ENCODE measurements at regions not wholly inside any gene's neighbourhood (a gene's known extent, or its start where the extent isn't known, plus 50 kb on each side); places are given as distances from the start of the nearest gene placed in this dataset.

DNA sequence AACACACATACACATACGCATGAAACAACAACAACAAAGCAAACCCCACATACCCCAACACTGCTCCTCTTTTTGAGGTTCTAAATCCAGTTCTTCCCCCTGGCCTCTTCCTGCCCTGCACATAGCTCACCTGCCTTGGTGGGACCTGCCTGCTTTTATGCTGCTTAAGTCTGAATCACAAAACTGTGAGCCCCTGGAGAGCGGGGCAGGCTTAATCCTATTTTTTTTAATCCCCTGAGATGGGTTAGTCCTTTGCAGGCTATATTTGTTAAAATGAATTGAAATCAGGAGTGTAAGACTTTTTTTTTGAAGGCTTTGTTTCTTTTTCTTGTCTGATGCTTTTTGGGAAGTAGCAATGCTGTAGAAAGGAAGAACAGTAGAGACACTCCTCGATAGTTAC lies 84.6 kb upstream of the MAX start:
- DNase-seq (ENCODE audit: low read depth in 2 of 2): no peak

DNA sequence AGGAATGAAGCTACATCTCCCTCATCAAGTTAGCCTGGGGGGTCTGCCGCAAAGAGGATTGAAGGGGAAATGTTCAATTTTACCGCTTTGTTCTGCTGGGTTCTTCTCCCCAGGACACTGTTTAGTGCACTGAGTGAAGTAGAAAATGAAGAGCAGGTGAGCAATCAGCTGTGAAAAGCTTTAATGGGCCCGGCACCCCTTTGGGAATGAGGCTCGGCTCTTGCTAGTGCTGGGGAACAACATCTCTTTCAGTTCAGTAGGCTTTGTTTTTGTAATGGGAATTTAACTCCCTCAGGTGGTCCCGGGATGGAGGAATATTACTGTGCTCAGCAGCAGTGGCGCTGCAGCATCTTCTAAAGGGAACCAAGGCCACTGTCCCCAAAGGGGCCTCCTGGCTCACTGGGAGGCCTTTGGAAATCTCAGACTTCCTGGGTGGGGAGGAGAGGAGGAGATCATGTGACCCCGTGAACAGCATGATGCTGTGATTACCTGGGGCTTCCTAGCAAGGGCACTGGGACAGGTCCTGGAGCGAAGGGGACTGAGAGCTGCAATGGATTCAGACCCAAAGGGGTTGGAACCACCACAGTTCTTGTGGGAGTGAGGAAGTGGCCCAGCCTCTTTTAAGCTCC lies 85.2 kb upstream of the MAX start:
- no peak for DNase-seq (ENCODE audit: low read depth in 2 of 2)

DNA sequence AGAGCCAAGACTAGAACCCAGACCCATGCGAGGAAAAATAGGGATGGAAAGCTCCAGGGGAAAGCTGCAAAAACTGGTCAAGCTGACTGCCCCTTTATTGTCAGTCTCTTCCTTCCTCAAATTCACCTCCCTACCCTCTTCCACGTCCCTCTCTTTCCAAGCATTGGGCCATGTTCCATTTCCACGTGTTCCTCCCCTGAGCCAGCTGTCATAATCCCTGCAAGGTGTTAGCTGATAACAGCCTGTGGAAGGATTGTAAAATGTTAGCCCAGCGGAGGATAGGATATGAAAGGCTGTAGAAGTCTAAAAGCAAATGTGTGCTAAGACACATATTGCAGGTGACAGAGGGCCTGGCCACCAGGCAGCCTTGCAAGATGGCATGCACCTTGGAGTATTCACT lies 88.0 kb upstream of the MAX start:
- DNase-seq (ENCODE audit: low read depth in 2 of 2): no peak

DNA sequence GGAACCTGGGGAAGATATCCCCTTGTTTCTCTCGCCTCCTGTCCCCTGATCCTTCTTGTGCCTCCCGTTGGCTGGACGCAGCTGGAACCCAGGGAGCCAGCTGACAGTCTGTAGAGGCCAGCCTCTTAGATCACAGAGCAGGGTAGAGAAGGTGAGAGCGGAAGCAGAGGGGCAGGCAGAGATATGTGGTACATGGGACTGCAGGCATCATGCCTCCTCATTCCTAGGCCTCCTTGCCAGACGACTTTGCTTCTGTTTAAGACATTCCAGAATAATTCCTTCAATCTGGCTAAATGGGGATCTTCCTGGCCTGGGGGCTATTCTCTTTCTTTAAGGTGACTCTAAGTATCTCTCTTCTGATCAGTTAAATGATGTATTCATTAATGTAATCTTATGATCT lies 89.4 kb upstream of the MAX start:
- no peak for DNase-seq (ENCODE audit: low read depth in 2 of 2)

DNA sequence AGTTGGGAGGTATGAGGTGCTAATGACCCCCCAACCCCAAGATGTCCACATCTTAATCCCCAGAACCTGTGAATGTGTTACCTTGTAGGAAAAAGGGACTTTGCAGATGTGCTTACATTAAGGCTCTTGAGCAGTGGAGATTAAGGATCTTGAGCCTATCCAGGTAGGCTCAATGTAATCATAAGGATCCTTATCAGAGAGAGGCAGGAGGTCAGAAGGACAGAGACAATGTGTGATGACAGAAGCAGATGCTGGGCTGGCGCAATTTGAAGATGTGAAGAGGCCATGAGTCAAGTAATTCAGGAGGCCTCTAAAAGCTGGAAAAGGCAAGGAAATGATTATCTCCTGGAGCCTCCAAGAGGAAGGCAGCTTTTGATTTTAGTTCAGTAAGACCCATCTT lies 90.4 kb upstream of the MAX start:
- DNase-seq (ENCODE audit: low read depth in 2 of 2): no peak

DNA sequence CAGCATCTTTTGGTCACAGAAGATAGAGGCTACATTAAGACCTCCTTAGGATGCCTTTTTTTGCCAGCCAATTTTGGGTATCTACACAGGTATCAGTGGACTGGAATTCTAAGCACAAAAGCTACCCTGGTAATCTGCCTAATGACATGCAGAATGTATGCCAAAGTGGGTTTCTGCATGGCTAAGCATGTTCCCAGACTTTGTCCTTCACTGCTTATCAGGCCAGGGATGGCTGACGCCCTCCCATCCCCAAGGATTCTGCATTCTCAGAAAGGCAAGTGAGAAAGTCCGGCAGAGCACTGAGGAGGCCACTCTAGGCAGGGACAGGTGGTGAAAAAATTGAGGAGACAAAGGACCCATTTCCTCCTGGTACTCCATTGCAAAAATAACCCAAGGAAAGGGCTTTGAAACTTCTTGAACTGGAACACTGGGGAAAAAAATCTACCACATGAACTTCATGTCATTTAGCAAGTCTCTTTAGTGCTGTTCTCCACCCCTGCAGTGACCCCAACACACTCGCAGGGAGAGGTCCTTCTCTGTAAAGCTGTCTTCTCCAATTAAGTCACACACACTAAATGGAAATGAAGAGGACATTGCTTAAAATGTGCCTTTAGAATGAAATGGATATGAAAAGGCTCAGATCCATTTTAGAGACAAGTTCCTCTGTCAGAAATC lies 91.7 kb upstream of the MAX start:
- DNase-seq (ENCODE audit: low read depth in 2 of 2): no peak

DNA sequence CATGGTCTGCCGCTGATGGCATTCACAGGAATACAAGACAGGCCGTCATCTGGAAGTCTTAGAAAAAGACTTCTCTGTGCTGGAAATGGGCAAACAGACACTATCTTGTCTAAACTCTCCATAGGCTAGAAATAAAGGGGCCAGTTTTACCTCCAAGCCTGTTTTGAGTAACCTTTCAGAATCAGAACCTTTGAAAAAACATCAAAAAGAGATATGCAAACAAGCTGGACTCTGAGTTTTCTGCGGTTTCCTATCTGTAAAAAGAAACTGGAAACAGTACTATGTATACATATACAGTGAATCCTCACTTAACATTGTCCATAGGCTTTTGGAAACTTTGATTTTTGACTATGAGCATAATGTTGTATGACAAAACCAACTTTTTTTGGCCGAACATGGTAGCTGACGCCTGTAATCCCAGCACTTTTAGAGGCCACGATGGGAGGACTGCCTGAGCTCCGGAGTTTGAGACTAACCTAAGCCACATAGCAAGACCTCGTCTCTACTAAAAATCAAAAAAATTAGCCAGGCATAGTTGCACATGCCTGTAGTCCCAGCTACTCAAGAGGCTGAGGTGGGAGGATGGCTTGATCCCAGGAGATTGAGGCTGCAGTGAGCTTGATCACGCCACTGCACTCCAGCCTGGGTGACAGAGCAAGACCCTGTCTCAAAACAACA lies 92.9 kb upstream of the MAX start:
- DNase-seq (ENCODE audit: low read depth in 2 of 2): no peak

DNA sequence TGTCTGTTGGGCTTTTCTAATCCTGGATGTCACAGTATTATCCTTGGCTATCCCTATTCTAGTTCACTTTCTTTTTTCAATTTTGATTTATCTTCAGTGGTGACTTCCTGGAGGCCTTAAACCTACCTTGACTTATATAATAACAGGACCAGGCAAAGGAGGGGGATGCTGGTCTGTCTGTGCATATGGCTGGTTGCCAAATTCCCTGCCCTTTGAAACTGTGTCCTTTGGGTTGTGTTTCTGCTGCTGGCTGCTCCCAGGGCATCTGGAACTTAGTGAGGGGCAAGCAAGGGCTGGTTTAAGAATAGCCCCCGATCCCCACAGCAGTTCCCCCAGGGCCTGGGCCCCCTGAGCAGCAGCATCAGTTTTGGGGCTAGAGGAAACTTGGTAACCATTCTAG lies 96.0 kb upstream of the MAX start:
- no peak for DNase-seq (ENCODE audit: low read depth in 2 of 2)

DNA sequence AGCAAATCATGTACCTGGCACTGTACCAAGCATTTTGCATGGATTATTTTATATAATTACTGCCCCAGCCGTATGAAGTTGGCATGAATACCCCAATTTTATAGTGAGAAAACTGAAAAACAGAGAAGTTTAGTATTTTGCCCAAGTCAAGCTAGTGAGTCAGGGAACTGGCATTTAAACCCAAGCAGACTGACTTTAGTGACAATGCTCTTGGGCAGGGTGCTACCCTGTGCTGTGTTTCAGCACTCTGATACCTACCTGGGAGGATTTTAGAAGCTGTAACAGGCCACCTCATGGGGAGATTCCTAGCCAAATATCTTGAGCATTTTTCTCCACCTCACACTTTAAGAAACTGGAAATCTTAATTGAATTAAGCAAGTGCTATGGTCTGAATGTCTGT lies 98.1 kb upstream of the MAX start:
- no peak for DNase-seq (ENCODE audit: low read depth in 2 of 2)

DNA sequence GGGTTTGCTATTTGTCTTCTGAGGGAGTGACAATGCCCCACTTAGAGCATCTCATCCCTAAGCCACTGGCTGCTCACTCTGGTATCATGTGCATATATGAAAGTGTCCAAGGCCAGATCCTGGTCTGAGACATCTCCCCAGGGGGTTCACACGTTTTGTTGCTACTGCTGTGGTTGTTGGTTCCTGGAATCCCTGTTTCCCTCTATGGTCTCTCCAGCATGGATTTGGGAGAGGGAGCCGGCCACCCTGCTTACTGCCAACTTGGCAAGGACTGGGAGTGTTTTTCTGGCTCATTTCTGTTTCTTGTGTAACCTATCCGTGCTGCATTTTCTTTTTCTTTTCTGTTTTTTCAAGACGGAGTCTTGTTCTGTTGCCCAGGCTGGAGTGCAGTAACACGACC lies 101.3 kb upstream of the MAX start:
- no peak for DNase-seq (ENCODE audit: low read depth in 2 of 2)

DNA sequence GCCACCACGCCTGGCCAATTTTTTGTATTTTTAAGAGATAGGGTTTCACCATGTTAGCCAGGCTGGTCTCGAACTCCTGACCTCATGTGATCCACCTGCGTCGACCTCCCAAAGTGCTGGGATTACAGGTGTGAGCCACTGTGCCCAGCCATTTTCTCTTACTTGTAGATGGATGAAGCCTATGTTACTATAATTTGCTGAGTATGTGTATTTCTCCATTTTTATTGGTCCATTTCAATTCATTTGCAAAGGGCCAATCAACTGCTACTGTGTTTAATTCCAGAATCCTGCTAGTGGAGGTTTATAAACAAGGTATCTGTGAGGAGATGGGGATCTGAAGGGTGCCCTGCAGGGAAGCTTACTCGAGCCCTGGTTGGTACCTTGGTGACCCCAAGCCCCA lies 101.7 kb upstream of the MAX start:
- DNase-seq (ENCODE audit: low read depth in 2 of 2): no peak

DNA sequence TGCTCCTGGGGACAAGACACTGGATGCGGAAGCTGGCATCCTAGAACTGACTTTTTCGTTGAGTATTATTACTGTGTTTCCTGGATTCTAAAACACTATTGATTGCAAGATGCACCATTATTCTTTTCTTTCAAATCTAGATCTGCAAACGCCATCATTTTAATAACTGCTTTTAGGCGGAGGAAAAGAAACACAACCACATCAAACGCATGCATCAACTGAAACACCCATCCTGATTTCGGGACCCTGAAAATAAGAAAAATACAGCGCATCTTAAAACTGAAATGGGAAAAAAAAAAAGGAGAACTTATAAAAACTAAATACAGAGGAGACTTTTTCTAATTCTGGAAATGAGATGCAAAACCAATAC lies 103.7 kb upstream of the MAX start:
- DNase-seq (ENCODE audit: low read depth in 2 of 2): no peak

DNA sequence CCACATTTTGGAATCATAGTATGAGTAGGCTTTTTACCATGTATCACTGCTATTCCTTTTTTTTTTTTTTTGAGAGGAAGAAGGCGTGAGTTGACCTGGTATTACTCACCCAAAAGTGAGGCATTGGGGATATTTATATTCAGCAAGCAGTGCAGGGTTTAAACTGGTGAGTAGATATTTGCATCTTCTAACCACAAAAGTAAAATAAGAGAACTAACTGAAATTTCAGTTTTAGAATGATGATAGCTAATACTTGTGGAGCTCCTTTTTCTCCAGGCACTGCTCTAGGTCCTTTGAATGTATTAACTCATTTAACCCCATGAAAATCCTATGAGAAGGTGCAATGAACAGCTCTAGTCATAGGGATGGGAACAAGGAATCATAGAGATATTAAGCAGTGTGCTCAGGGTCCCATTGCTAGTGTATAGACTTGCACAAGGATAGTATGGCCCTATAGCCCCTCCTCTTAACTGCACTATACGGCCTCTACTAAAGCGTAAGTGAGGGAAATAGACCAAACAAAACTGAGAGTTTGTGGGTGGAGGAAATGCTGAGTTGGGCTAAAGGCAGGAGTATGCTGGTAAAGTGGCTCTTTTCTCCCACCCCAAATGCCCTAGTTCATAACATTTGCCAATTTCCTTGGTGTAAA lies 104.3 kb upstream of the MAX start:
- DNase-seq (ENCODE audit: low read depth in 2 of 2): no peak

DNA sequence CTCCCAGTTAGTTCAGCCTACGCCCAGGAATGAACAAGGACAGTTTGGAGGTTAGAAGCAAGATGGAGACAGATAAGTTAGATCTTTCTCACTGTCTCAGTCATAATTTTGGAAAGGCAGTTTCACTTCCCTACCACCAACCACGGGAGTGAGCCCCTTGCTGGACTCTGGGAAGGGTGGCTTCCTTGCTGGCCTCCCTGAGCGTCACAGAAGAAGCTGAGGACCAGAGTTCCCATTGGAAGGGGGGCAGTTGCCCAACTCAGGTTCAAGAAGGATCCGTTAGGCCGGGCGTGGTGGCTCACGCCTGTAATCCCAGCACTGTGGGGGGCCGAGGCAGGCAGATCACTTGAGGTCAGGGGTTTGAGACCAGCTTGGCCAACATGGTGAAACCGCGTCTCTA lies 106.2 kb upstream of the MAX start:
- DNase-seq (ENCODE audit: low read depth in 2 of 2): no peak

DNA sequence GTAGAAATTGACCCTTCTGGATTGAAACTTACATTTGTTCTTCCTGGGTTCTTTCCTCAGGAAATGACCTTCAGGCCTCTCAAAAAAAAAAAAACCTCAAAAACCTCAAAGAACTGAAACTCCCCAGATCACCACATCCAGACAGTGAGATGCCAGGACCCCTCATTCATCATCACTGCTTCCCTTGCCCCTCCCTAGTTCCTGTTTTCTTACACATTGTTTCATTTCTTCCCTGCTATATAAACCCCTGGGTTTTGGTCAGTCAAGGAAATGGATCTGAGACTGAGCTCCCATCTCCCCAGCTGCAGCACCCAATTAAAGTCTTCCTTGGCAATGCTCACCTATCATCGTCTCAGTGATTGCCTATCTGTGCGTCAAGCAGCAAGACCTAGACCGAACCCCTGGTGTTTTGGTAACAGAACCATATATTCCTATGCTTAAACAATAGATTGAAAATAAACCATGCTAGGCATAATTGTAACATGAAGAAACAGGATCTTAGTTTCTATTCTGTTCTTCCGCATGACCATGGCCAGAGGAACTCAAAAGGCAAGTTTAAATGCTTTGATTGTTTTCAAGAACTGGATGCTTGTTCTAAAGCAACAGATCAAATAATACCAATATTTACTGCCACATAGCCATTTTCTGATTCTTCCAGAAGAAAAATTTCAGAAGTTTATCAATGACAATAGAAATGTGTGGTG lies 108.0 kb upstream of the MAX start:
- no peak for DNase-seq (ENCODE audit: low read depth in 2 of 2)

DNA sequence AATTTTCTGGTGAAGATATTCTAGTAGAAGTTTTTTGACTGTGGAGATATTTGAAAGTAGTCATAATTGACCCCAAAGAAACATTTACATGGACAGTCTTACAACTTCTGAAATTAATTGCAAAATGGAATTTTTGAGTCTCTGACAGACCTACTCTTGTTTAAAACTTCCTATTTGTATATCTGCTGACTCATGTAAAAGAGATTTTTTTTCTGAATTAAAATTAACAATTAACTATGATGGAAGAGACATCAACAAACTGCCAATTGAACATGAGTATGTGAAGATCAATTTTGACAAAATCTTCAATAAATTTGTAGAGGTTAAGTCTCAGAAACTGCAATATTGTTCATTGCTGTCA lies 108.5 kb upstream of the MAX start:
- no peak for DNase-seq (ENCODE audit: low read depth in 2 of 2)

DNA sequence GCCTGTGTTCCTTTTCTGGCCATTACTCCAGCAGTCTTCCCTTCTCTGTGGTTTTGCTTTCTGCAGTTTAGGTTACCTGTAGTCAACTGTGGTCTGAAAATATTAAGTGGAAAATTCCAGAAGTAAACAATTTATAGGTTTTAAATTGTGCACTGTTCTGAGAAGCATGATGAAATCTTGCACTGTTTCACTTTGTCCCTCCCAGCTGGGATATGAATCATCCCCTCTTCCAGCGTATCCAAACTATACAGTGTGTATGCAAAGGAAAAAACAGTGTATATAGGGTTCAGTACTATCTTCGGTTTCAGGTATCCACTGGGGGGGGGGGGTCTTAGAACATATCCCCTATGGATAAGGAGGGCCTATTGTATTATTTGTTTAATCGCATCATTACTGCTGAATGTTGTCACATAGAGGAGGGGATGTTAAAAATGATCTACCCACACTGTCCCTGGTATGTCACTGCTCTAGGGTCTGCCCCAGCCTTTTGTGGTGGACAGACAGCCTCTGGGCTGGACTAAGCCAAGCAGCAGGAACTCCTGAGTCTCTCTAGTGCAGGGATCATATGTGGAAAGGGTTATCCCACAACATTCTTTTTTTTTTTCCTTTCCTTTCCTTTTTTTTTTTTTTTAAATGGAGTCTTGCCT lies 109.1 kb upstream of the MAX start:
- no peak for DNase-seq (ENCODE audit: low read depth in 2 of 2)

DNA sequence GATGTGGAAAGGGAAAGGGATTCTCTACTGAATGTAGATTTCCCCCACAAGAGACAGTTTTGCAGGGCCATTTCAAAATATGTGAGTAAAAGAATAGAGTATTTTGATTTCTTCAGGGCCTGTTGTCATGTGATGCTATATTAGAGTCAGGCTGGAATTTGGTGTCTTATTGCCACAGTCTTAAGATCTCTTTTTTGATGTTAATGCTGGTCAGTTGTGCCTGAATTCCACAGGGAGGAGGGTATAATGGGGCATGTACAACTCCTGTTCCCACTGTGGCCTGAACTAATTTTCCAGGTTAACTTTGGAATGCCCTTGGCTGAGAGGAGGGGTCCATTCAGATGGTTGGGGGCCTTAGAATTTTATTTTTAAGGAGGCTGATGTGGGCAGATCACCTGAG lies 111.0 kb upstream of the MAX start:
- DNase-seq (ENCODE audit: low read depth in 2 of 2): no peak

DNA sequence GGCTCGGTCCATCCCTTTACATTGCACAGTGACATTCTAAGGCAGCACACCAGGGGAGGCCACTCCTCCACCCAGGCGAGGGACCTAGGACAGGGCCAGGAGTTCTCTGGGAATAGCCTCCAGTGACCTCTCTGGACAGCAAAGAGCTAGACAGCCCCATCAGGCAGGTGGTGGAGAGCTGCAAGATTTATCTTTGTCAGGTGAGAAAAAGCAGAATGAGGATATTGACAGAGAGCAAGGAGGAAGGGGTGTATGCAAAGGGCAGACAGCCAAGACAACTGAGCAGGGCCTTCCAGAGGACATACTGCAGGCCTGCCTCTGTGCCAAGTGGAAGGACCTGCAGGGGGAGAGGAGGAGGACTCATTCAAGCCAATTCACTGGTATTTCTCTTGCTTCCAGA lies 112.4 kb upstream of the MAX start:
- no peak for DNase-seq (ENCODE audit: low read depth in 2 of 2)

DNA sequence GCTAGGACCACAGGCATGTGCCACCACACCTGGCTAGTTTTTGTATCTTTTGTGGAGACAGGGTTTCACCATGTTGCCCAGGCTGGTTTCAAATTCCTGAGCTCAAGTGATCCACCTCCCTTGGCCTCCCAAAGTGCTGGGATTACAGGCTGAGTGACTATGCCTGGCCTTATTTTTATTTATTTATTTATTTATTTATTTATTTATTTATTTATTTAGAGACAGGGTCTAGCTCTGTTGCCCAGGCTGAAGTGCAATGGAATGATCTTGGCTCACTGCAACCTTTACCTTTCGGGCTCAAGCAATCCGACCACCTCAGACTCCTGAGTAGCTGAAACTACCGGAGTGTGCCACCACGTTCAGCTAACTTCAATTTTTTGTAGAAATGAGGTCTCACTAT lies 117.0 kb upstream of the MAX start:
- no peak for DNase-seq (ENCODE audit: low read depth in 2 of 2)

DNA sequence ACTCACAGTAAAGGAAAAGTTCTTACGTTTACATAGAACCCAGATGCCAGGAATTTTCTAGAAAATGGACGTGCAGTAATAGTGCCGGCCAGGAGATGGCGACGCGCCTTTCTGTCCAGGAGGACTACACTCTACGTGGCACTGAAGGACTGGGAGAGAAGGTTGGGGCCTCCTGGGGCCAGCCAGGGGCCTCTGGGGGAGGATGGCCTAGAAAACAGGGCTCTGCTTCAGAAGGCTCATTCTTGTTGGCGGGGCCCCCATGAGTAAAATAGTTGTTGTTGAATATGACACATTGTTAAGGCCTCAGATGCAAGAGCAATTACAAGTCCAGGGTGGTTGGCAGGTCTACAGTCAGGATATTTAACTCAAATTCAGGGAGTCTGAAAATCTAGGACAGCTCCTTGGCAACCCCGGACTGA lies 120.1 kb upstream of the MAX start:
- peak in 1 of 2 donors; percentile 33 for DNase-seq (ENCODE audit: low read depth in 2 of 2)

DNA sequence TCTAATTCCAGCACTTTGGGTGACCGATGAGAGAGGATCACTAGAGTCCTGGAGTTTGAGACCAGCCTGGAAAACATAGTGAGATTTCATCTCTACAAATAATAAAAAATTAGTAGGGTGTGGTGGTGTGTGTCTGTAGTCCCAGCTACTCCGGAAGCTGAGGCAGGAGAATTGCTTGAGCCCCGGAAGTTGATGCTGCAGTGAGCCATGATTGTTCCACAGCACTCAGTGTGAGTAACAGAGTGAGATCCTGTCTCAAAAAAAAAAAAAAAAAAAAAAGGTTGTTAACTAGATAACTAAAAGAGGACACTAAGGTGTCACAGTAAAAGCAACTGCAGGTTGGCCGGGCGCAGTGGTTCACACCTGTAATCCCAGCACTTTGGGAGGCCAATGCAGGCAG lies 121.3 kb upstream of the MAX start:
- DNase-seq (ENCODE audit: low read depth in 2 of 2): no peak
